Activated naive CD4-positive, alpha-beta T cell treated with anti-CD3 and anti-CD28 coated beads, Interleukin-2, amount 50 U/mL, for 16 hours (primary cell): ENCODE measurements at regions not wholly inside any gene's neighbourhood (a gene's known extent, or its start where the extent isn't known, plus 50 kb on each side); places are given as distances from the start of the nearest gene placed in this dataset.
"Not testable (repeated sequence)": the region's sequence is repeated elsewhere in the genome, so short reads cannot be mapped to it uniquely, and the experiment has no call there.

Experiments
- DNase-seq: peaks from one replicate; pipeline ENCODE4 v3.0.0-alpha.2; 2020

DNA sequence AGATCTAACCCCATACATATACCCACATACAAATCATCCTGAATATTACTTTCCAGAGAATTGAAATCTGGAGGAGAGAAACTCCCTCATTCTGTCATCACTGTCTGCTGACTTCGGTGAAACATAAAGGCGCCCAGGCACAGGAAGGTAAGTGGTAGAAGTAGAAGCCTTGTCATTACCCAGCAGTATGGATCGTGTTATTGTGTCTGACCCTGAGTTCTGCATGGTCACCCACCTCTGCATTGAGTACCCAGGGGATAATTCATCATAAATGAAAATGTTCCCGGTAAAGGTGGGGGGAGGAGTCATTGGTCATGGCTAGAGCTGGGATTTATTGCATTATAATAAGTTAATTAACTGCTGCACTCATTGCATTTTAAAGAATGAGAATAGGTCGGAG is 342.6 kb upstream of the PKN2 start:
- DNase-seq = no peak

DNA sequence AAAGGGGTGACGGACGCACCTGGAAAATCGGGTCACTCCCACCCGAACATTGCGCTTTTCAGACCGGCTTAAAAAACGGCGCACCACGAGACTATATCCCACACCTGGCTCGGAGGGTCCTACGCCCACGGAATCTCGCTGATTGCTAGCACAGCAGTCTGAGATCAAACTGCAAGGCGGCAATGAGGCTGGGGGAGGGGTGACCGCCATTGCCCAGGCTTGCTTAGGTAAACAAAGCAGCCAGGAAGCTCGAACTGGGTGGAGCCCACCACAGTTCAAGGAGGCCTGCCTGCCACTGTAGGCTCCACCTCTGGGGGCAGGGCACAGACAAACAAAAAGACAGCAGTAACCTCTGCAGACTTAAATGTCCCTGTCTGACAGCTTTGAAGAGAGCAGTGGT is 342.0 kb upstream of the PKN2 start:
- DNase-seq = not testable (repeated sequence)

DNA sequence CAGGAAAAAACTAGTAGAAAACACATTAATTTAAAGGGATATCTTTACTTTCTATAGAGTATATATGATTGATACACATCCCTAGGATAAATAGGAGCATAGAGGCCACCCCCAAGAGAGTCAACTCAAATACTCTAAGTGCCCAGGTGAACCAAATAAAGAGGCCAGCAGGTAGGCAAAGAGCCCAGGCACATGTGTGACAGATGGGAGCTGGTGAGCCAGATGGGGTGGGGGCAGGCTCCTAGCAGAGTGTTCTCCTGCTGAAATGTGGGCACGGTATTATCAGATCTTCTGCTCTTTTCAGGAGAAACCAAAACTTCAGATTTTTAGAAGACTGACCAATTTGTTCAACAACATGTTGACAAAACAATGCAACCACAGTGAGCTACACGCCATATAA is 333.4 kb upstream of the PKN2 start:
- DNase-seq = no peak

DNA sequence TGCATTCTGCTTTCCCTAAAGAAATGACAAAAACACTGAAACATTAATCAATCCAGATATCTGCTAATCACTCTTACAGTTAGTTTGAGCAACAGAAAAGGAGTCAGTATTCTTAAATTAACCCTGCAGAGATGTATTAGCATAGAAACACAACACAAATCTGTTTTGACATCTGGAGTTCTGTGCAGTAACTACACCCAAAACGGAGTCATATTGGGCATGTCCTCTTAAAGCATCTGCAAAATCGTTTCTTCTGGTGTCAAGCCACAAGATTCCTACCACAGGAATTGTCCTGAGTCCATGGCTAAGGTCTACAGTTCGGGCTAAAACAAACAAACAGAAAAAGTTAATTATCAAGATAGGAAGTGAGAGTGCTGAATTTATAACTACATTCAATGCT is 332.1 kb upstream of the PKN2 start:
- DNase-seq = no peak

DNA sequence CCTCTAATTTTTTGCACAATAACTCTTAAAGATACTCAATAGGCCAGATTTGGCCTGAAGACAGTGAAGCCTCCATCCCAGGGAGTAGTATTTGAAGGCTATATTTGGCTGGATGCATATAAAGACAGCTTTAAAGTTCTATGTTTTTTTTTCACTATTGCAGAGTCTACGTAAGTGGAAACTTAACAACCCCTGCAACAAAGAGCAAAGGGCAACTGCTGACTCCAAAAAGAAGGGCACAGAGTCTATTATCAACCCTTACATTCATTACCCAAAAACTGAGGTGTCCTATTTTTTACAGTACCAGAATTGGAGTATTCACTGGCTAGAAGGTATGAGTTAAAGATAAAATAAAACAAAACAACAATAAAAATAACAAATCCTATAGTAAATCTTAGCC is 329.8 kb upstream of the PKN2 start:
- no peak for DNase-seq

DNA sequence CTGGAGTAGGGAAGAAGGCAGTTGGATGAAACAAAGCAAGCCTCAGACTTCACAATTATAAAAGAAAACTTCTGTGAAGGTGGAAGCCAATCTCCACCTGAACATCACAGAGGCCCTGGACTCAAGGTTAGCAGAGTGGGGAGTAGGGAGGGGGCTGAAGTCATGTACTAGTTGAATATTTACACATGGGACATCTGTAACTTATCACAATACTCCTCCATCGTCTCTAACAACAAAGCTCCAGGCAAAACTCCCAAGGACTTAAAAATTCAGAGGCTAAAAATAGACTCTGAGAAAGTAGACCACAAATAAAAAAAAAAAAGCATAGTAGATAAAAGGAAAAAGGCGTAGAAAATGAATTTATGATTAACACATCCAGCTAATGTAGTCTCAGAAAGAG is 326.3 kb upstream of the PKN2 start:
- no peak for DNase-seq

DNA sequence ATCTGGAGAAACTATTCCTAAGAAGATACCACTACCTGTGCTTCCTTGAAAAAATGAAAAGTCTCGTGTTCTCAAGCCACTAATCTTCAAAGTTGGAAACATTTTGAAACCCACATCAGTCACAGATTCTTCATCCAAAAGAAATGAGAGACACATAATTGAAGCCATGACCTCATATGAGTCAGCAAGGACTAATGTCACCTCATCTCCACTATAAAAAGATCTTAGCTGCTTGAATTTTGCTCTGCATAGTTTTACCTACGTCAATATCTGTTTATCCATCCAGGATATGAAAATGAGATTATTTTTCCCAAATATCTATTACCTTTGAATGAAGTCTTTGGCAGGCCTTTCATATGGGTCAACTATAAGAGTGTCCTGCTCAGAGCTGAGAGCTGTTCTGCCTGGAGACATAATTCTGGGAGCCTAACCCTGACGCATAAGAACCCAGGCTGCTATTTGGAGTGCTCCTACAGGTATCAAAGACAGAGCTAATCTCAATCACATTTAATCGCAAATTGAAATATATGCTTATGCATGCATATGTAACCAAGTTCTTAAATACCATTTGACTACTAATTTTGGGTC is 312.5 kb upstream of the PKN2 start:
- DNase-seq = no peak

DNA sequence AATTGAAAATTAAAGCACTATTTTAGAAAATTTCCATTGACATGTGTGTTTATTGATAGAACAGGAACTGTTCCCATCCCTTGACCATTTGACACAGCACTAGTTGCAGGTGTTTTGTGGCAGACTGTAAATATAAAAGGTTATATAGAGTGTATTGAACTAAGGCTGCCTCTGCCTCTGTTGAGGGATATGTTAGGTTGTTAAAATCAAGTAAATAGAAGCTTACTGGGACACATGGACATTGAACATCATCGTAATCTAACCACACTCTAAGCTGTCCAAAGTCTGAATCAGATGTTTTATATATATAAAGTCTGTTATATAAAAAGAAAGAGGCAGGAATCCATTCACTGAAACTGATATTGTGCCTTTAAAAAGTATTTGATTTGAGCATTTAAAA is 308.1 kb upstream of the PKN2 start:
- no peak for DNase-seq

DNA sequence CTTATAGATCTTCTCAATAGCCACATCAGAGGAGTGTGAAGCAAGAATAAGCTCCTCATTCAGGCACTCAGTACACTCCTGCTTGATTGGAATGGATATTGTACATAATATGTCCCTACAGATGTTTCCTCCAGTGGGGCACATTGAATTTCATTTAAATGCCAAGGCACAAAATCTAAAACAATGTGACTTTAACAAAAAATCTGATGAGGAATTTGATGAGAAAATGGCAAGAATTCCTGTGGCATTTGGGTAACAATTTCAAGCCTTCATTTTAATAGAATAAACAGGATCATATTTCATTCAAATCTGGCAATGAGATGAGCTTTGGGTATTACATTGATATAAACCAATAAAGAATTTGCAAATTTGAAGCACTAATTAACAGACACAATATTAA is 307.7 kb upstream of the PKN2 start:
- DNase-seq = no peak

DNA sequence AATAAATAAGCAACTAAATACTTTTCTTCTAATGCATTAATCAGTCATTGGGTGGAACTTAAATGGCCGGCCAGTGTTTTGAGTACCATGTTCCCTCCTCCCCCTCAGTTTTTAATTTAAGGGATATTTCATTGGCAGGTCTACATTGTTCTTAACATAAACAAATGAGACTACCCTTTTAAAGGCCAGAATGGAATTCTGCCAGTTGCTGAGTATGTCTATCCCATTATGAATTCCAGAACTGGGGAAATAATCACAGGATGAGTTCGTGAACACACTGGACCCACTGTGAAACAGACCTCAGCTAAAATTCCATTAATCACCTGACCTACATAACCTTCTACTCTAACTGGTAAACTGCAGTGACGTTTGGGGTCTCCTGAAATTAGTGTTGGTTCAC is 305.5 kb upstream of the PKN2 start:
- DNase-seq = no peak

DNA sequence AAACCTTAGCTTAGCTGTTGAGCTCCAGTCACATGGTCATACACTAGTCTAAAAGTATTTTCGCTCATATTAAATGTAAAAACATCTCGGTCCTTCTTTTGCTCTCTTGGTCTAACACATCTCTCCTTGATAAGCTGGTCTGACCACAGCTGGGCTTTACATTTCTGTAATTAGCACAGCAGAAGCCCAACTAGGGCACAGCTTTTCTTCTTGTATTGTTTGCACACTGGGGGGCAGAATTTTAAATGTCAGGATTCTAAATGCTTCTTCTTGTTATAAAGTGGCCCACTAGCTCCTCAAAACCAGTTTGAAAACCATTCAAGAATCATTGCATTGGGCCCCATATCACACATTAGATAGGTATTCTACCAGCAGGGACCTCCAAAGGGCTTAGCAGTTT is 289.1 kb upstream of the PKN2 start:
- DNase-seq = no peak

DNA sequence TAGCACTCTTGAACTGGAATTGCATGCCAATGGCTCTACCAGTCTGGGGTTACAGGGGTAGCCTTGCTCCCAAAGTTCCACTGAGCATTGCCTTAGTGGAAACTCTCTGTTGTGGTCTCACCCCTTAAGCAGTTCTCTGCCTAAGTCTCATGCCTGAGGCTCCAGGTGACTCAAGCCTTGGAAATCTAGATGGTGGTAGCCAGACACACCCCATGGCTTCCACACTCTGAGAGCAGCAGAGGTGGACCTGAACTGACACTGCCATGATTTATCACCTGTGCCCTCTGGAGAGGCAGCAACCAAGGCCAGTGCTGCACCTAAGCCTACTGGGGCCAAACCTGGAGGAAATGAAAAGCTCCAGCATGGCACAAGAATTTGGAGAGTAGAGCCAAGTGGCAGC is 285.7 kb upstream of the PKN2 start:
- DNase-seq = no peak

DNA sequence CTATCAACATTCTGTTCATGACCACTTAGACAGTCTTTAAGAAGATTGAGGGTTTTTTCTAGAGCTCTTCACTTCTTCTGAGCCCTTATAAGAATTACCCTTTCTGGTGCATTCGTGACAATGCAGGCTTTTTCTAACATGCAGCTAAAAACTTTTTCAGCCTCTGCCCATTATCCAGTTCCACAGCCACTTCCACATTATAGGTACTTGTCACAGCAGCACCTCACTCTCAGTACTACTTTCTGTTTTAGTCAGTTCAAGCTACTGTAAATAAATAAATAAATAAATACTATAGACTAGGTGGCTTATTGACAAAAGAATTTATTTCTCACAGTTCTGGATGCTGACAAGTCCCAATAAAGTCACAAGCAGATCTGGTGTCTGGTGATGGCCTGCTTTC is 284.4 kb upstream of the PKN2 start:
- no peak for DNase-seq

DNA sequence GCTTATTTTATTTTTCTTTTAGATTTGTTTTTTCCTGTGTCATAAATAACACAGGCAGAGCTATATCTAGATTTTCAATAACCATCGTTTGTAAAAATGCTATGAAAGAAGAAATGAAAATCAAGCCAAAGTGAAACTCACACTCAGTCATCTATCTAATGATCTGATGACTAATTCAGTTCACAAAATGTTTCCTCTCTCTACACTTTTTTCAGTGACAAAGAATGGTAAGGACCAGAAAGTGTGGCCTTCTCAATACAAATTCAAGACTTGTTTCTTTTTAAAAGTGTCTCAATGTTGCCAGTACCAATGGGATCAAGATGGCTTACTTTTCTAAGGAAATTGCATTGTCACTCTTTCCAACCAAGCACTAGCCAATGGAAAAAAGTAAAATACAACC is 282.8 kb upstream of the PKN2 start:
- DNase-seq = no peak

DNA sequence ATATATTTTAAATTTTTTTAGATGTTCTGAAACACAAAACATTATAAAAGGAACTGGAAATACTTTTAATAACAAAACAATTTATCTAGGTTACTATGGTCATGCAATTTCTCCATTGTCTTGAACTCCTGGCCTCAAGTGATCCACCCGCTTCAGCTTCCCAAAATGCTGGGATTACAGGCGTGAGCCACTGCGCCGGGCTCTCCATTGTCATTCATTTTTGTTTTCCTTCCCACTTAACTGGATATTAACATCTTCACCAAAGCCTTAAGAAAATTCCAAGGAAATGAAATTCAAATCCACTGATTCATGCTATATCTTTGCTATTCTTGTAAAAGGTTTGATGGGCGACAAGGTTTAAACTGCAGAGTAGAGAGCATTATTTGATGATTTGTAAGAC is 279.5 kb upstream of the PKN2 start:
- DNase-seq = no peak

DNA sequence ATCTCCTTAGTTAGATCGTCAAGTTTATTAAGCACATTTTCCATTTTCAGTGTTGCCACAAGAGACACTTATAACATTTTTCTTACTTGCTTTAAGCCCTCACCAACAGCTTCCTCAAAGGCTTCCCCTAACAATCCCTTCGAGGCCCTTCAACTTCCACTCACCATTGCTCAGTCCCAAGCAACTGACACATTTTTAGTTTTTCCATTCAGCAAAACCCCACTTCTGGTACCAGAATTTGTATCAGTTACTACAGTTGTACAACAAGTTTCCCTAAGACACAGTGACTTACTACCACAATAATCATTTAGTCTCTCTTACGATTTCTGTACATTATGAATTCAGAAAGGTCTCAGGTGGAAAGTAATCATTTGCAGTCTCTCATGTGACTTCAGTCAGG is 276.8 kb upstream of the PKN2 start:
- DNase-seq = no peak

DNA sequence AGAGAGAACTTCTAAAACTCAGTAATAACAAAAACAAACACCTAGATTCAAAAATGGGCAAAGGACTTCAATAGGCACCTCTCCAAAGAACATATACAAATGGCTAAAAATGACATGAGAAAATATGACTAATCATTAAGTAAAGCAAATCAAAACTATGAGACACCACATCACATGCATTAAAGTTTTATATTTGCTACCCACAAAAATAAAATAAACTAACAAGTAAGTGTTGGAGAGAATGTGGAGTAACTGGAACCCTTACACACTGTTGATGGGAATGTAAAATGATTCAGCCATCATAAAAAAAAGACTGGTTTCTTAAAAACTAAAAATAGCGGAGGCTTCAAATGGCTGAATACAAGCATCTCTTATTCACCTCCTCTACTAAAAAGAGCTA is 262.1 kb upstream of the PKN2 start:
- no peak for DNase-seq

DNA sequence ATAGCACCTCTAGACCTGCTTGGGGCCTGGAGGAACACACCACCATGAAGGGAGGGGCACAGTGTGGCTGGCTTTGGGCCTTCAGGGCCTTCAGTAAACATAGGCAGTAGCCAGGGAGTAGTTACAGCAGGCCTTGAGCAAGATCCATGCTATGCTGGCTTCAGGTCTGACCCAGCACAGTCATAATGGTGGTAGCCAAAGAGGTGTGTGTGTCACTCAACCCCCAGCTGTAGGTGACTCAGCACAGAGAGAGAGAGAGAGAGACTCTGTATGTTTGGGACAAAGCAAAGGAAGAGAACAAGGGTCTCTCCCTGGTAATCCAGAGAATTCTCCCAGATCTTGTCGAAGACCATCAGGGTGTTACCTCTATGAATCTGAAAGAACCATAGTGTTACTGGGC is 250.5 kb upstream of the PKN2 start:
- no peak for DNase-seq

DNA sequence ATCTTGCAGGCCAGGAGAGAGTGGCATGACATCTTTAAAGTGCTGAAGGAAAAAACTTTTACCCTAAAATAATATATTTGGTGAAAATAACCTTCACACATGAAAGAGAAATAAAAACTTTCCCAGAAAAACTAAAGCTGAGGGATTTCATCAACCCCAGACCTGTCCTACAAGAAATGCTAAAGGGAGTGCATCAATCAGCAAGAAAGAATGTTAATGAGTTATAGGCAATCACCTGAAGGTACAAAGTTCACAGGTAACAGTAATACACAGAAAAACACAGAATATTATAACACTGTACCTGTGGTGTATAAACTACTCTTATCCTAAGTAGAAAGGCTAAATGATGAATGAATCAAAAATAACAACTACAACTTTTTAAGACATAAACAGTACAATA is 249.2 kb upstream of the PKN2 start:
- no peak for DNase-seq

DNA sequence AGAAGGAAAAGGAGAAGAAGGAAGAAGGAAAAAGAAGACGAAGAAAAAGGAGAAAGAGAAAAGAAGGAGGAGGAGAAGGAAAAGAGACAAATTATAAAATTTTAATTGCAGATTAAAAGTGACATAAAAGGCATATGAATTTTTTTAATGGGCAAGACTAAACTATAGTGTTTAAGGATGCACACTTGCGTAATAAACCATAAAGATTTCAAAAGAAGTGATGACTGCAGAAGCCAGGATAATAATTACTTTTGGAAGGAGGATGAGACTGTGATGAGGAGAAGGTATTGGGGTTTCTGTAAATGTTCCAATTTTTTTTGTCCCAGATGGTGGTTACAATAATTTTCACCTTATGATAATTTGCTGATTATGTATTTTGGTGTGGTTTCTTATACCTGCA is 243.1 kb upstream of the PKN2 start:
- DNase-seq = no peak

DNA sequence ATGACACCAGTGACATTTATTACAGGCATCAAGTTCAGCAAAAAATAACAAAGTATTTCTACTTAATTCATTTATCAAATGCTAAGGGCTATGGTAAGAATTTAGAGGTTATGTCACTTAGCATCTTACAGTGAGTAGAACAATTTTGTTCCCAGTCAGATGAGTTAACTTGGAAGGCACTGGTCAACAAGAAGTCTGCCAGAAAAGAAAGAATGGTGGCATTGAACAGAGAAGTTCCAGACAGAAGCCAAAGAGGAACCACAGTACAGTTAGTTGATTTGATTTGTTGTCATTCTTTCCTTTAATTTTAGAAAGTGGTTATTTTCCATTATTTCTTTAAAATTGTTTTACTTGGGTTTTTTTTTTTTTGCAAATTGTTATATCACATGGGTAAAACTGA is 232.2 kb upstream of the PKN2 start:
- DNase-seq = no peak

DNA sequence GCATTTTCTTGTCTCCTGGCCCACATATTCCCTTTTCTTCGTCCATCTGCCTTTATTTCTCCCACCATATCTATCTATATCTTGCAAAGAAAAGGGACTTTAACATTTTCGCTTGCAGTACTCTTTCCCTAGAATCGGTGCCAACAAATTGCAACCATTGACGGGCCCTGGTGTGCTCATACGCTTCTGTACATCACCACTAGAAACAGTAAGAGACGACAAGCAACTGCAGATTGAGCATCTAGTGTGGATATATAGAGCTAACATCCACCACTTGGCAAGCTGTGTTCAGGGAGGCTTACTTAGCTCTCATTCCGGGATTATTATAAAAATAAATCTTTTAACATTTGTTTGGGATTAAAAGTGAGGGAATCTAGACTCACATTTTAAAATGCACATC is 230.8 kb upstream of the PKN2 start:
- no peak for DNase-seq

DNA sequence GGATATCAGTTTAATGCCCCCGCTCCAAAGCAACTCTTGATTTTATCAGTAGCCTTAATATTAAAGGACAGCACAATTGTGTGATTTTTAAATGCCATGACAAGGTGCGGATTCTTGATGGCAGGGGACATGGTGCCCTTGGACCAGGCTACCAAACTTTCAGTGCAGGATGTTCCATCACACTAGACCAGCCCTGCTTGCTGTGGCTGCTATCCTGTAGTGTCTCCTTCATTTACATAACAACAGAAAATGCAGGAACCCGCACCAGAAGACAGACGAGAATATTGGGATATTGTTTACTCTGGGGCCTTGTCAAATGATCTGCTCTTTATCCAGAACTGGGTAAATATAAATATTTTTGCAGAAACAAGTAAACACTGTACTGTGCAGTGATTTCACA is 229.3 kb upstream of the PKN2 start:
- DNase-seq = no peak

DNA sequence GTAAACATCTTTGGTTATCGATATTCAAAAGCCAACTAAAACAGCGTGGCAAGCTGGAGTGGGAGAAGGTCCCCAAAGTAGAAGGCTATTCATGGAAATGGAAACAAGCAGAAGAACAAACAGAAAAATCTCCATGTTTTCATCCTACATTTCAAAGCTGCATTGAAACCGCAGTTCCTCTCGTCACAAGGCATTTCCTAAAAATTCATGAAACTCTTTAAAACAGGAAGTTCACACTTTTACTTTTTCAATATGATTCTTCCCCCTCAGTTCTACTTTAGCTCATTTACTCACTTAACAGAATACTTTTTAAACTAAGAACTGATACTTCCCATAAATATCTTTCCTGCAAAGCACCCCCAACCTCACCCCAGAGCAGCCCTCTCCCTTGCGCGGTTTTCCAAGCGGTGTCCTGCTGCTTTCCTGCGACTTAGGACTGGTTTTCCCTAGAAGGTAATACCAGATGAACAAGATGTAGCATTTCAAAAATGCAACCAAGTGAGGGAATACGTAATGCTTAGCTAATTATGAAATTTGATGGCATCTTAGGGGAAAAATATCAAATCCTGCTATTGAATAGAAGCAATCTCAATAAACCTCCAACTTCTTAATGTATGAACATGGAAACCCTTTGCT is 228.3 kb upstream of the PKN2 start:
- DNase-seq = no peak

DNA sequence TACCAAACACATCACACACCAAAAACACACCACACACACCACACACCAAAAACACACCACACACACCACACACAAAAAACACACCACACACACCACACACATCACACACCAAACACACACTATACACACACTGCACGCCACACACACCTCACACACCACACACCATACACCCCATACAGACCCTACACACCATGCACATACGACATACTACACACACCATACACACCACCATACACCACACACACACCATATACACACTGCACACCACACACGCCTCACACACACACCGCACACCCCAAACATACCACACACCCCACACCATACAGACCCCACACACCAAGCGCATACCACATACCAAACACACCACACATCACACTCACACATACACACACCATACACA is 226.9 kb upstream of the PKN2 start:
- DNase-seq = no peak

DNA sequence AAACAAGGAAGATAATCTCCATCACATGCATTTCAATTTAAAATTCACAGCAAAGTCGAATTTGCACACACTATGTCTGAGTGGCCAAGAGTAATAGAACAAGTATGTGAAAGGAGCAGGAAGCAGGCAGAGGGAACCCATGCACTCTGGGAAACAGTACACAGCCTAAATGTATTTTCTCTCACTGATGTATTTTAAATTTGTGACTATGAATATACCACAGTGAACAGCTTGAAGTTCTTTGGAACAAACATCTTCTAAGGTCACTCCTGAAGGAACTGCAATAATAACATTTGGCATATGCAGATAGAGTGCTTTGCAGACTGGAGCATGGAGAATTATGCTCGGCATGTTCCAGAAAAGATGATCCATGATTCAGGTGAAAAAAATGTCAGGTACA is 223.1 kb upstream of the PKN2 start:
- DNase-seq = no peak
